PC-9 (cell line): ENCODE measurements at regions not wholly inside any gene's neighbourhood (a gene's known extent, or its start where the extent isn't known, plus 50 kb on each side); places are given as distances from the start of the nearest gene placed in this dataset.
"Not testable (repeated sequence)": the region's sequence is repeated elsewhere in the genome, so short reads cannot be mapped to it uniquely, and the experiment has no call there.

Experiments
- BruUV-seq: library from RNA; stranded (reverse); fragments of 400-500 nt; replicated peaks from 2 replicates; lab custom pipeline; 2021; lab: Mats Ljungman, UMichigan
- CTCF ChIA-PET: fragments of 300-600 bp; sonication (Branson Sonifier 250); formaldehyde crosslinking; loops from one replicate; lab custom pipeline; 2022; ENCODE audit warnings: antibody characterized with exemption; lab: Charles Lee
- POLR2A ChIA-PET: fragments of 300-600 bp; sonication (Branson Sonifier 250); formaldehyde crosslinking; loops from one replicate; lab custom pipeline; 2022; ENCODE audit warnings: antibody characterized with exemption; ENCODE audit not compliant: unreplicated experiment; lab: Charles Lee
- DNase-seq, 2 experiments: peaks; one replicate each; pipeline versions ENCODE4 v3.0.0 to v3.0.0-alpha.2; 2015 to 2022; ENCODE audit warnings: mixed read lengths in 1 of 2
- H2AFZ ChIP-seq: fragments of 200-600 bp; sonication (generic); 2 replicates; pipeline ENCODE4 v1.8.1; 2017; ENCODE audit warnings: antibody characterized with exemption
- H3F3A ChIP-seq: fragments of 200-600 bp; sonication (generic); 2 replicates; pipeline ENCODE4 v1.8.1; 2017; ENCODE audit warnings: antibody characterized with exemption, mild to moderate bottlenecking, low read depth; ENCODE audit not compliant: insufficient read depth
- H3K27ac ChIP-seq: fragments of 200-600 bp; sonication (generic); 2 replicates; pipeline ENCODE4 v1.6.1; 2016; ENCODE audit warnings: mixed run types
- H3K27me3 ChIP-seq: fragments of 200-600 bp; sonication (generic); 2 replicates; pipeline ENCODE4 v1.6.1; 2016; ENCODE audit warnings: low read depth, mixed run types; ENCODE audit not compliant: insufficient read depth
- H3K36me3 ChIP-seq: fragments of 200-600 bp; sonication (generic); 2 replicates; pipeline ENCODE4 v1.6.1; 2016; ENCODE audit warnings: low read depth, mixed run types
- H3K4me1 ChIP-seq: fragments of 200-600 bp; sonication (generic); replicated peaks from 2 replicates; pipeline ENCODE4 v1.6.1; 2016; ENCODE audit warnings: mixed run types; ENCODE audit not compliant: insufficient read depth
- H3K4me2 ChIP-seq: fragments of 200-600 bp; sonication (generic); 2 replicates; pipeline ENCODE4 v1.6.1; 2017; ENCODE audit warnings: mixed run types
- H3K4me3 ChIP-seq: fragments of 200-600 bp; sonication (generic); 2 replicates; pipeline ENCODE4 v1.6.1; 2016; ENCODE audit warnings: mixed run types
- H3K79me2 ChIP-seq: fragments of 200-600 bp; sonication (generic); 2 replicates; pipeline ENCODE4 v1.6.1; 2017; ENCODE audit warnings: low read depth, mixed run types
- H3K9me2 ChIP-seq: fragments of 200-600 bp; sonication (generic); 2 replicates; pipeline ENCODE4 v1.8.1; 2017; ENCODE audit warnings: mild to moderate bottlenecking; ENCODE audit not compliant: insufficient read depth
- H3K9me3 ChIP-seq: fragments of 200-600 bp; sonication (generic); 2 replicates; pipeline ENCODE4 v1.8.1; 2016; ENCODE audit warnings: low read depth; ENCODE audit not compliant: insufficient read depth
- H4K20me1 ChIP-seq: fragments of 200-600 bp; sonication (generic); 2 replicates; pipeline ENCODE4 v1.8.1; 2017; ENCODE audit not compliant: insufficient read depth
- EZH2 ChIP-seq: fragments of 200-600 bp; sonication (generic); IDR thresholded peaks from 2 replicates; pipeline ENCODE4 v1.8.0; 2017; ENCODE audit warnings: antibody characterized with exemption, low read depth
- intact Hi-C: fragments of 100-400 bp; cut with micrococcal nuclease; formaldehyde crosslinking; loops from one replicate; pipeline ENCODE4 v1.10.0; 2022; ENCODE audit not compliant: unreplicated experiment
- TF ChIP-seq, protein P1 (sequence below): fragments of 200-600 bp; sonication (generic); conservative IDR thresholded peaks from 2 replicates; pipeline ENCODE4 v1.6.1; 2017; ENCODE audit warnings: mixed run types, antibody characterized with exemption, mild to moderate bottlenecking, moderate library complexity

DNA sequence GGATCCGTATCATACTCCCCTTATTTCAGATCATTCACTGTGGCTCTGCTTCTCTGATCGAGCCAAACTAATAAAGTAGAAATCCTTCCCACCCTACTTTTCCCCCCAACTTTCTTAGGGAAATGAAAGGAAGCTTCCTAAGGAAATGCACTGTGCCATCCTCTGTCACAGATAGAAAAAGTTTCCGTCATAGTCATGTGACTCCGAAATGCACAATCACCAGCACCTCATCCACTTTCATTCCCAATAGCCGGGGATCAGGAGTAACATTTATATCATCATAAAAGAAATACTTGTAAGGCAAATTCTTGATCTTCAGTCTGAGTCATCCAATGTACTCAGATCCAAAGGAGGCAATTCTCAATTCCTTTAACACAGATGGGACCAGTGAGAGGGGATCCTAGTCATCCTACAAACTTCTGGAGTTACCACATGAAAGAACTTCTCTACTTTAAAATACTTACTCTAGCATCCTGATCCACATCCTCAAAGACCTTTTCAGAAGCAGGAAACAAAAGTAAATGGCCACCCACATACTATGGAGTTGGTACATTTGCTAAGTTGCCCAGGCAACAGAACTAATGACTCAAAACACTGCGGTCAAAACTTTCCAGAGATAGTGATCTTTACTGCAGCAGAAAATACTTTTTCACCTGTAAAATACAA lies 97.8 kb upstream of the ZC3H11B start:
- TF ChIP-seq, protein P1, sequence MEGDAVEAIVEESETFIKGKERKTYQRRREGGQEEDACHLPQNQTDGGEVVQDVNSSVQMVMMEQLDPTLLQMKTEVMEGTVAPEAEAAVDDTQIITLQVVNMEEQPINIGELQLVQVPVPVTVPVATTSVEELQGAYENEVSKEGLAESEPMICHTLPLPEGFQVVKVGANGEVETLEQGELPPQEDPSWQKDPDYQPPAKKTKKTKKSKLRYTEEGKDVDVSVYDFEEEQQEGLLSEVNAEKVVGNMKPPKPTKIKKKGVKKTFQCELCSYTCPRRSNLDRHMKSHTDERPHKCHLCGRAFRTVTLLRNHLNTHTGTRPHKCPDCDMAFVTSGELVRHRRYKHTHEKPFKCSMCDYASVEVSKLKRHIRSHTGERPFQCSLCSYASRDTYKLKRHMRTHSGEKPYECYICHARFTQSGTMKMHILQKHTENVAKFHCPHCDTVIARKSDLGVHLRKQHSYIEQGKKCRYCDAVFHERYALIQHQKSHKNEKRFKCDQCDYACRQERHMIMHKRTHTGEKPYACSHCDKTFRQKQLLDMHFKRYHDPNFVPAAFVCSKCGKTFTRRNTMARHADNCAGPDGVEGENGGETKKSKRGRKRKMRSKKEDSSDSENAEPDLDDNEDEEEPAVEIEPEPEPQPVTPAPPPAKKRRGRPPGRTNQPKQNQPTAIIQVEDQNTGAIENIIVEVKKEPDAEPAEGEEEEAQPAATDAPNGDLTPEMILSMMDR = no peak
- no peak for TF ChIP-seq EZH2
- POLR2A ChIA-PET = no interaction called here

DNA sequence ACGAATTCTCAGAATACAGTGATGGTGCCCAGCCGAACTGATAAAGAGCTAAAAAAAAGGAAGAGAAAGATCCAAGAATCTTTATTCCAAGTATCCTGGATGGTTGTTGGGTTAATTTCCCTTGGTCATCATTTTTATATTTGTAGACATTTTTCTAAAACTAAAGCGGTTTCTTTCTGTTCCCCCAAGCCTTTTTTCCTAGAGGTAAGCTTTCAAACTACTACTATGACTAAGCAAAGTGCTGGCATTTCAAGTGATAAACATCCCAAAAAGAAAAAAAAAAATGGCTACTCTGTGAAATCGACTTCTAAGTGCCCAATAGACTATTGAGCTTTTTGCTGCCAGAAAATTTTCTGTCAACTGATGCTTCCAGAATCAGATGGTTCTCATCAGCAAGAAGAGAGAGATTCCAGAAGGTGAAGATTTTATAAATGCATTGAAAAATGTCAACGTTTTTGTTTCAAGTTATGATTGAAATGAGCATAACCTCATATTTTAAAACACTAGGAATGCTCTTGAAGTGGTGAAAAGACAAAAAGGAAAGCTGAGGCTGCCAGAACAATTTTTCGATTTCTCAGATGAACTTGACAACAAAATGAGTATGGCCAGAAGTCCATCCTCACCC lies 96.1 kb upstream of the ZC3H11B start:
- H3F3A ChIP-seq = no peaks in the 10 kb centered on the region
- H3K9me2 ChIP-seq = no peaks in the 10 kb centered on the region
- H3K4me1 ChIP-seq = no peaks in the 10 kb centered on the region
- H3K4me2 ChIP-seq = no peak overlapping the region
- no peak overlapping the region for H2AFZ ChIP-seq
- no peaks in the 10 kb centered on the region for H3K79me2 ChIP-seq
- H3K4me3 ChIP-seq = no peak overlapping the region
- intact Hi-C loops = no loop called here
- no peaks in the 10 kb centered on the region for H3K36me3 ChIP-seq
- H3K27me3 ChIP-seq = no peaks in the 10 kb centered on the region
- no peak overlapping the region for H3K27ac ChIP-seq
- BruUV-seq = no TSS peak
- H4K20me1 ChIP-seq = no peaks in the 10 kb centered on the region
- no peaks in the 10 kb centered on the region for H3K9me3 ChIP-seq
- ChIA-PET POLR2A (no interaction called here), CTCF (no interaction called here)
- no peak for DNase-seq
- TF ChIP-seq, protein P1 = no peak
- no peak for TF ChIP-seq EZH2

More for the DNA sequence above, 97.8 kb upstream of the ZC3H11B start:
- Histone ChIP-seq H3K27ac (no peak overlapping the region), H3K4me3 (no peak overlapping the region), H3K4me2 (peak overlapping the region; percentile 38; the same call in 1 of the 2 replicates), H3K79me2 (no peaks in the 10 kb centered on the region), H2AFZ (peak overlapping the region; percentile 18; the same call in 1 of the 2 replicates), H3K9me3 (no peaks in the 10 kb centered on the region), H3K27me3 (no peaks in the 10 kb centered on the region), H3K36me3 (no peaks in the 10 kb centered on the region), H3K4me1 (no peaks in the 10 kb centered on the region), H3F3A (no peaks in the 10 kb centered on the region), H3K9me2 (no peaks in the 10 kb centered on the region), H4K20me1 (no peaks in the 10 kb centered on the region)
- CTCF ChIA-PET = no interaction called here
- BruUV-seq = no TSS peak
- DNase-seq = peak in 1 of 2 experiments; percentile 77
- intact Hi-C loops = no loop called here

DNA sequence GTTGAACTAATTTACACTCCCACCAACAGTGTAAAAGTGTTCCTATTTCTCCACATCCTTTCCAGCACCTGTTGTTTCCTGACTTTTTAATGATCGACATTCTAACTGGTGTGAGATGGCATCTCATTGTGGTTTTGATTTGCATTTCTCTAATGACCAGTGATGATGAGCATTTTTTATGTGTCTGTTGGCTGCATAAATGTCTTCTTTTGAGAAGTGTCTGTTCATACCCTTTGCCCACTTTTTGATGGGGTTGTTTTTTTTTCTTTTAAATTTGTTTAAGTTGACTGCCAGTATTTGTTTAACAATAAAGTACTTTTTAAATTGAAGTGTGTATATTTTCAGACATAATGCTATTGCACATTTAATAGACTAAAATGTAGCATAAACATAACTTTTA lies 95.0 kb upstream of the ZC3H11B start:
- POLR2A ChIA-PET, BruUV-seq: not testable (repeated sequence)

DNA sequence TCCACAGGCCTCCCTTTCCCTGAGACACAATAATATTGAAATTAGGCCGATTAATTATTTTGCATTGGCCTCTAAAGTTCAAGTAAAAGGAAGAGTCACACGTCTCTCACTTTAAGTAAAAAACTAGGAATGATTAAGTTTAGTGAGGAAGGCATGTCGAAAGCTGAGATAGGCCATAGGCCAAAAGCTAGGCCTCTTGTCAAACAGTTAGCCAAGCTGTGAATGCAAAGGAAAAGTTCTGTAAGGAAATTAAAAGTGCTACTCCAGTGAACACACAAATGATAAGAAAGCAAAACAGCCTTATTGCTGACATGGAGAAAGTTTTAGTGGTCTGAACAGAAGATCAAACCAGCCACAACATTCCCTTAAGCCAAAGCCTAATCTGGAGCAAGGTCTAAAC lies 91.4 kb upstream of the ZC3H11B start:
- intact Hi-C loops, DNase-seq, H4K20me1 ChIP-seq, CTCF ChIA-PET, H3K27me3 ChIP-seq, H3K36me3 ChIP-seq, BruUV-seq, H3K4me3 ChIP-seq, H3K27ac ChIP-seq, H3K79me2 ChIP-seq, H3F3A ChIP-seq, H3K4me2 ChIP-seq, H3K9me2 ChIP-seq, H2AFZ ChIP-seq, POLR2A ChIA-PET, H3K9me3 ChIP-seq: not testable (repeated sequence)
- H3K4me1 ChIP-seq = peaks cover 15% of the 10 kb centered on the region; the same call in 1 of the 2 replicates

More for the DNA sequence above, 95.0 kb upstream of the ZC3H11B start:
- H3K4me1 ChIP-seq, CTCF ChIA-PET, intact Hi-C loops, H3K79me2 ChIP-seq, H3K4me2 ChIP-seq, H3K4me3 ChIP-seq, H3K27ac ChIP-seq, H2AFZ ChIP-seq, H3K9me3 ChIP-seq, H3K9me2 ChIP-seq, H3F3A ChIP-seq, DNase-seq, H3K27me3 ChIP-seq, H4K20me1 ChIP-seq, H3K36me3 ChIP-seq: not testable (repeated sequence)
